ENCODE measurements at regions not wholly inside any gene's neighbourhood (a gene's known extent, or its start where the extent isn't known, plus 50 kb on each side); places are given as distances from the start of the nearest gene placed in this dataset.

- DNase-seq = no peak
Observed at GRCh38 chr12:111171832-111172231, 197.1 kb downstream of the PHETA1 start.

DNA sequence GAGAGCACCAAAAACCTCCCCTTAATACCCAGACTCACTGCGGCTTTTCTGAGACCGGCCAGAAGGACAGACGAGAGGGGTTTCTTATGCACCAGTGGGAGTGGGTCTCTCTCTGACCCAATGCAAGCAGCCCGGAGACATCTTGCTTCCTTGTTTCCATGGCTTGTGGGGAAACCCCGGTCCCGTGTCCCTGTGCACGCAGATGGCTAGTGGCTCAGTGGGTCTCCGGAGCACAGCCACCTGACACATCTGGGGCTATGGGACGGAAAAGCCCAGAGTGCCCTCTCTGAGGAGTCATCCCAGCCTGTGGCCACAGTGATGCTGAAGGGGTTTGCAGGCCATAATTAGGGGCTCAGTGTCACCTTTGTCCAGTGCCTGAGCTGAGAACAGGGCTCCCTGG is 197.6 kb downstream of the PHETA1 start:
- DNase-seq = no peak

DNA sequence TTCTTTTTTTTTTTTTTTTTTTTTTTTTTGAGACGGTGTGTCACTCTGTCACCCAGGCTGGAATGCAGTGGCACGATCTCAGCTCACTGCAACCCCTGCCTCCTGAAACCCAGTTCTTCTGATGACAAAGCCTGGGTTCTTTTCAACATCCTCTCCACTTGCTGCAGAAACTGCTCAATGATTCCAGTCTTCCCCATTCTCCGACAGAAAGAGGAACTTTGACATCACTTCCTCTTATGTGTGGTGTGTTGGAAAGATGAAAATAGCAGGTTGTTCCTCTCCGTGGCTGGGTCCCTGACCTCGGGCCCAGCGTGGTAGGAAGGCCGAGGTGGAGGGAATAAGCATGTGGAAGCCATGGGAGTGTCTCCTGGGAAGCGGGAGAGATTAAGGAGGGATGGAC is 198.4 kb downstream of the PHETA1 start:
- DNase-seq = no peak

- no peak for DNase-seq
Observed at GRCh38 chr12:111169456-111169855, 199.4 kb downstream of the PHETA1 start.

- no peak for DNase-seq
Observed at GRCh38 chr12:111169032-111169431, 199.9 kb downstream of the PHETA1 start.

DNA sequence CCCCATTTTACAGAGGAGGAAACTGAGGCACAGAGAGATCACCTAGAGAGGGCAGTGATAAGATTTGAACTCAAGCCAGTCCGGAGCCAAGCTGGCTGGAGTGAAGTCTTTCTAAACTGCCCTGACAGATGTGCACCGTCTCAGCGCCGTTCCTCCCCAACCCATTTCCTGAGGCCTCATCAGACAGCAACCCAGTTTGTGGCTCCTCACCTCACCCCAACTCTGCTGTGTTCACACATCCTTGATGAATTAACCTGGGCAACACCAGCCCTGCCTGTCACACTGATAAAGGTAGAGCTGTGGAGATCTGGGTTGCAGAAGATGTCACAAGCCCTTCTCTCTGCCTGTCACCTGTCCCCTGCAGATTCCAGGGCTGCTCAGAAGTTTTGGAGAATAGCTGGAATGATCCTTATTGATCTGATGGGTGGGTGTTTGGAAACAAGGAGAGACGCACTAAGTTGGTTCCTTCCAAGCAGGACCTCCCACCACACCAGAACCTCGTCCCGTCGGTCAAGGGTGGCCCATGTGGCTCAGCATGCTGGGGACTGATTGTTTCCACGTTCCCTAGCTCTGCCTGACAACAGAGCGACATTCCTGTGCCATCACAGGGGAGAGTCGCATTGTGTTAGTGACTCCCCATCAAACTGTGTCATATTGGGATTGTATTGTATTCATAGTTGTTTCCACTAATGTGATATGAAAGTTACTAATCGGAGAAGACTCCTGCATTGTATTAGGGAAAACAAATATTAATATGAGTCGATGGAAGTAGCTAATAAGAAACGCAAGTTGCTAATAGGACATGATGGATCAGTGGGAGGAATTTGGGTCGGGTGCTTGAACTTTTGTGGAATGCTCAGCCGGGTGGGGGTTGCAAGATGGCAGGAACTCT is 200.6 kb downstream of the PHETA1 start:
- DNase-seq = no peak

- no peak for DNase-seq
Observed at GRCh38 chr12:111166779-111167540, 201.9 kb downstream of the PHETA1 start.

DNA sequence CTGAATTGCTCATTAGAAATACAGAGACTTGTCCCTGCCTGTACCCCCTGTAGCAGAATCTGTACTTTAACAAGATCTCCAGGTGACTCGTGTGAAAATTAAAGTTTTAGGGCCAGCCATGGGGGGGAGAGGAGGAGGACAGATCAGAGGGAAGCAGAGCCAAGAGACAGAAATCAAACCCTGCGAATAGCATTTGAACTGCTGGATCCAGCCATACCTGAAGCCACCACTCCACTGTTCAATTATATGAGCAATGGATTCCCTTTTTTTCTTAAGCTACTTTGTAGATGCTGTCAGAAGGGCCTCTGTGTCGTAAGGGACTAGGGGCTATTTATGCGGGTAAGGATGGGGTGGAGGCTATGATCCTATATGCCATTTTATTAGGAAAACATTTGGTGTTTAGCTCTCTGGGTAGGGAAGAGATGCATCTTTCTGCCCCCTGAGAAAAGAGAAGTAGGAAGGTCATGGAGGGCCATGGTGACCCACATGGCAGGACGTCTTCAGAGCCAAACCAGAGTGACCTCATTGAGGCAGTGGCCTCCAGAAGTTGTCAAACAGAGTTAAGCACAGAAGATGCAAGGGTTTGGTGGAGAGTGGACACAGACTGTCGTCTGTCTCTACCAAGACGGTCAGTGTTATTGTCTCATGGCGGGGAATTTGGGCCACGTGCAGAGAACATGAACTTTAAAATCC is 203.9 kb downstream of the PHETA1 start:
- no peak for DNase-seq

- no peak for DNase-seq
Observed at GRCh38 chr12:111163422-111163821, 205.5 kb downstream of the PHETA1 start.

GRCh38 chr12:111161898-111162297 is 207.0 kb downstream of the PHETA1 start:
- DNase-seq = no peak

DNA sequence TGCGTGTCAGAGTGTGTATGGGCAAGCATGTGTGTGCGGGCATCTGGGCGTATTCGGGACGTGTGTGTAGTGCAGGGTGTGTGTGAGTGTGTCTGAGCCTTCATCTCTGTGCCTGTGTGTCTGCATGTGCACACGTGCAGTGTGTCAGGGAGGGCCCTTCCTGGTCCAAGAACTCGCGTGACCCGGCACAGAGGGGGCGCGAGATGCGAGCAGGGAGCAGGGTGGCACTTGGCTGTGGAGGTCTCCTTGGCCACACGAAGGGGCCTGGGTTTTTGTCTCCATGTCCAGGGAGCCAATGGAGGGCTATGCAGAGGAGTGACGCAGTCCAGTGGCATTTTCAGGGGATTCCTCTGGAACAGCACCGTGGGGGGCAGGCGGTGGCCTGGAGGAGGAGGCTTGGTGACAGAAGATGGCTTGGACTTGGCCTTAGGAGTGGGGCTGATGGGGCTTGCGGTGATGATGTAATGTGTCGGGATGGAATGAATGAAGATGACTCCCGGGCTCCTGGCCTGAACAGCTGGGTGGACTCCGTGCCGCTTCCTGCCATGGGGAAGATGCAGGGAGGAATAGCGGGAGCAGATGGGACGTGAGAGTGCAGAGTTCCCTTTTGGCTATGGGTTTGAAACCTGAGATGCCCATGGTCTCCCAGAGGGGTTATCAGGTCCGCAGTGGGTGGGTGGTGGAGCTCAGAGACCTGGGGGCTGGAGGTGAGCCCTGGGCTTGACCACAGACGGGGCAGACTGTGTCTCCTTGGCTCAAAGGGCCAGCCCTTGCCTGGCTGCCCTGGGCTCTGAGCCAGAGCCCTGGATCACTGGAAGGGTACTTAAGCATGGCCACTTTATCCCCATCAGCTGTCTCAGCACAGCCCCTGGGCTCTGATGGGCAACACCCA is 208.3 kb downstream of the PHETA1 start:
- no peak for DNase-seq

DNA sequence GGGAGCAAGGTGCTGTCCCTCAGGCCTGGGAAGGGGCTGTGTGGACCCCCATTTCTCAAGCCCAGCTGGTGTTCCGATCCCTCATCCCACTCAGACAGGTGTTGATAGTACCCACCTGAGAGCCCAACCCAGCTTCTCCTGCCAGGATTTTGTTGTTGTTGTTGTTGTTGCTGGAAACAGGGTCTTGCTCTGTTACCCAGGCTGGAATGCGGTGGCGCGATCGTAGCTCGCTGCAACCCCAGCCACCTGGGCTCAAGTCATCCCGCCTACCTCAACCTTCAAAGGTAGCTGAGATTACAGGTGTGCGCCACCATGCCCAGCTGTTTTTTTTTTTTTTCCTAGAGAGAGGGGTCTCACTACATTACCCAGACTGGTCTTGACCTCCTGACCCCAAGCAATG is 209.9 kb downstream of the PHETA1 start:
- no peak for DNase-seq

DNA sequence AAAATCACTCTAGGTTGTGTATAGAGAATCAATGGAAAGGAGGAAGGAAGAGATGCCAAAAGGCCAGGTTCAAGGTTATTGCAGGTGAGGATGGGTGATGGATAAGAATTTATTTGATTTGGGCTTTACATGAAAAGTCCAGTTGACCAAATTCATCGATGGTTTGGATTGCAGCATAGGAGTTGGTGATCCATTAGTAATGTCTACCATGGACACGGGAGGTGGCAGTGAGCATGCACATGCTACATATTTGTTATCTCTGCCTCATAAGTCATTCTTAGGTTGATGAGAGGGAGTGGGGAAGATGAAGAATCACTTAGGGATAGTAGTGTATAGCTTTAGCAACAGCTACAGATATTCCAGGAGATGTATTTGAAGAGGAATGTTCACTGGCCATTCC is 211.4 kb downstream of the PHETA1 start:
- no peak for DNase-seq

DNA sequence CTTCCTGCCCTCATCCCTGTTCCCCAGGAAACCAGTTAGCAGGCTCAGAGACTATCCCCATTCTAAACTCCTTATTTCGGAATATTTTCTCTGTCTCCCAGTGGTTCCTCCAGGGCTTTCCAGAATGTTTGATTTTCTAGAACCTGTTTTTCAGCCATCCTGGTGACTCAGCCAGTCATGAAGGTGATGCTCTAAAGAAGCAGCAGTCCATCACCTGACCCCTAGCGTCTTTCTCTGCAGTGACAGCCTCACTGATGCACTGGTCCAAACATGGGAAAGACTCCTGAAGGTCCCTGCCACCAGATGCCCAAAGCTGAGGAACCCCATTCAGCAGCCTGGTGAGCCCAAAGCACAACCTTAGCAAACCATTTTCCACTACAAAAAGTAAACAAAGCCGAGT is 212.6 kb downstream of the PHETA1 start:
- DNase-seq = no peak

- DNase-seq = no peak
Observed at GRCh38 chr12:111155521-111155920, 213.4 kb downstream of the PHETA1 start.

- DNase-seq = no peak
Observed at GRCh38 chr12:111155020-111155419, 213.9 kb downstream of the PHETA1 start.

GRCh38 chr12:111154147-111154834 is 214.6 kb downstream of the PHETA1 start:
- DNase-seq = no peak

DNA sequence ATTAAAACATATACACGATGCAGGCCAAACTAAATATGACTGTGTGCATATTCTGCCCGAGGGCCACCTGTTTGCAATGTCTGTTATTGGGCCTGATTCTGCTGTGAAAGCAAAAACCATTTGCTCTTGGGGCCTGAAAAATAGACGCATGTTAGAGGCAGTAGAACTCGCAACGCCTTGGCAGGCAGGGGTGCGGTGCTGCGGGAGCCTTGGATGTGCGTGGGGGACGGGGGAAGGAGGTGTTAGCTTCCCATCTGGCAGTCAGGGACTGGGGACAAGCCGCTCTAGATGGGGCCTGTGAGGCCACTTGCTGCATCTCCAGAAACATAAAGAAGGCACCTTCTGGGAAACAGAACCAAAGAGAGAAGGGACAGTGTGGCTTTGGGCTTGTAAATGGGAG is 216.3 kb downstream of the PHETA1 start:
- no peak for DNase-seq

GRCh38 chr12:111150921-111151840 is 217.7 kb downstream of the PHETA1 start:
- DNase-seq = no peak

DNA sequence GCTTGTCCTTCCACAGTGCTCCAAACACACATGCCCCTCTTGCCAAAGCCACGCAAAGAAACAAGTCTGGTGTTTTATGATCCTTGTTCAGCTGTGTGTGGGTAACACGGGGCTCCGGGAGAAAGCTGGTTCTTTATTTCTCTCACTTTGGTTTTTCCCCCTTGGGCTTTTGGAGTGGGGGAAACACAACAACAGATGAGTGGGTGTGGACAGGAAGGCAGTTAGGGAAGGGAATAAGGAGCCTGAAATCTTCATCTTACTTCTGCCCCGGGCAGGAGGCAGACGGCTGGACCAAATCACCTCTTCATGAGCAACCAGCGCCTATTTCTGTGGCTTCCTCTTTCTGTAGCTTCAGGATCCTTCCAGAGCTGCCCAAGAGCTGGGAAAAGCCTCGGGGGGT is 218.5 kb downstream of the PHETA1 start:
- DNase-seq = no peak

- no peak for DNase-seq
Observed at GRCh38 chr12:111149299-111149698, 219.6 kb downstream of the PHETA1 start.

Data from NCI-H1092 (cell line).